Hepatocyte (in vitro differentiated cells): ENCODE measurements at regions not wholly inside any gene's neighbourhood (a gene's known extent, or its start where the extent isn't known, plus 50 kb on each side); places are given as distances from the start of the nearest gene placed in this dataset.

Experiments
- DNase-seq: peaks from one replicate; pipeline ENCODE4 v3.0.0-alpha.2; 2016; ENCODE audit warnings: low spot score
- H2AFZ ChIP-seq: fragments of 200-600 bp; sonication (generic); 2 replicates; pipeline ENCODE4 v1.6.0; 2016; ENCODE audit warnings: antibody characterized with exemption, mild to moderate bottlenecking
- H3K27ac ChIP-seq: fragments of 200-600 bp; sonication (generic); 2 replicates; pipeline ENCODE4 v1.5.1; 2016; ENCODE audit warnings: mild to moderate bottlenecking
- H3K27me3 ChIP-seq: fragments of 200-600 bp; sonication (generic); 2 replicates; pipeline ENCODE4 v1.6.1; 2016
- H3K36me3 ChIP-seq: fragments of 200-600 bp; sonication (generic); replicated peaks from 2 replicates; pipeline ENCODE4 v1.5.1; 2016; ENCODE audit warnings: low read depth; ENCODE audit not compliant: insufficient read depth
- H3K4me1 ChIP-seq: fragments of 200-600 bp; sonication (generic); 2 replicates; pipeline ENCODE4 v1.5.1; 2016; ENCODE audit warnings: mild to moderate bottlenecking, moderate library complexity; ENCODE audit not compliant: insufficient read depth
- H3K4me2 ChIP-seq: fragments of 200-600 bp; sonication (generic); 2 replicates; pipeline ENCODE4 v1.6.0; 2016
- H3K4me3 ChIP-seq: fragments of 200-600 bp; sonication (generic); 2 replicates; pipeline ENCODE4 v1.5.1; 2016; ENCODE audit warnings: mild to moderate bottlenecking
- H3K79me2 ChIP-seq: fragments of 200-600 bp; sonication (generic); 2 replicates; pipeline ENCODE4 v1.6.0; 2017; ENCODE audit warnings: mild to moderate bottlenecking
- H3K9me2 ChIP-seq: fragments of 200-600 bp; sonication (generic); replicated peaks from 2 replicates; pipeline ENCODE4 v1.6.0; 2017; ENCODE audit warnings: mild to moderate bottlenecking; ENCODE audit not compliant: insufficient read depth
- H3K9me3 ChIP-seq: fragments of 200-600 bp; sonication (generic); 2 replicates; pipeline ENCODE4 v1.5.1; 2016; ENCODE audit warnings: low read depth, mild to moderate bottlenecking
- H4K20me1 ChIP-seq: fragments of 200-600 bp; sonication (generic); 2 replicates; pipeline ENCODE4 v1.6.0; 2016; ENCODE audit warnings: mild to moderate bottlenecking; ENCODE audit not compliant: insufficient read depth, poor library complexity, severe bottlenecking
- EZH2 ChIP-seq: fragments of 200-600 bp; sonication (generic); IDR thresholded peaks from 2 replicates; pipeline ENCODE4 v1.6.1; 2016; ENCODE audit warnings: antibody characterized with exemption, mild to moderate bottlenecking, borderline replicate concordance
- EZH2phosphoT487 ChIP-seq: fragments of 200-600 bp; sonication (generic); IDR thresholded peaks from one replicate; pipeline ENCODE4 v1.6.1; 2018; ENCODE audit warnings: antibody characterized with exemption, mild to moderate bottlenecking, low read depth, moderate library complexity; ENCODE audit not compliant: unreplicated experiment, severe bottlenecking
- WGBS: methylation state at CpG from one replicate; pipeline ENCODE4 v1.1.6; 2016; ENCODE audit warnings: low lambda C conversion rate; ENCODE audit errors: missing lambda C conversion rate; 5-methylcytosine and 5-hydroxymethylcytosine counted together
- TF ChIP-seq, protein P1 (sequence below): fragments of 200-600 bp; sonication (generic); IDR thresholded peaks from 2 replicates; pipeline ENCODE4 v1.5.1; 2016; ENCODE audit warnings: antibody characterized with exemption, mild to moderate bottlenecking; ENCODE audit not compliant: poor library complexity

DNA sequence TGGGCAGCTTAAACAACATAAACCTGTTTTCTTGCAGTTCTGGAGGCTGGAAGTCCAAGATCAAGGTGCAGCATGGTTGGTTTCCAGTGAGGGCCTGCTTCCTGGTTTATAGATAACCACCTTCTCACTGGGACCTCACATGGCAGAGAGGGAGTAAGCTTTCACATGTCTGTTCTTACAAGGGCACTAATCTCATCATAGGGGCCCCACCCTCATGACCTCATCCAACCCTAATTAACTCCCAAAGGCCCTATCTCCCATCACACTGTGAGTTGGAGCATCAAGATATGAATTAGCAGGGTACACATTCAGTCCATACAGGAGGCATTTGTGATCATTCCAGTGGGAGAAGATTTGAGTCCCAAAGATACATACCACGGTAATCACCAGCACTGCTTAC lies 50.5 kb upstream of the GRIN2A start:
- Histone ChIP-seq H3K36me3 (no peaks in the 10 kb centered on the region), H3K4me2 (no peak overlapping the region), H3K4me1 (no peaks in the 10 kb centered on the region), H3K9me3 (no peaks in the 10 kb centered on the region), H3K4me3 (no peak overlapping the region), H2AFZ (no peak overlapping the region), H4K20me1 (no peaks in the 10 kb centered on the region), H3K27ac (no peak overlapping the region), H3K9me2 (no peaks in the 10 kb centered on the region), H3K79me2 (no peaks in the 10 kb centered on the region), H3K27me3 (no peaks in the 10 kb centered on the region)
- no peak for DNase-seq
- WGBS = 100% methylated on average over 1 of the region's 1 CpG
- TF ChIP-seq, protein P1, sequence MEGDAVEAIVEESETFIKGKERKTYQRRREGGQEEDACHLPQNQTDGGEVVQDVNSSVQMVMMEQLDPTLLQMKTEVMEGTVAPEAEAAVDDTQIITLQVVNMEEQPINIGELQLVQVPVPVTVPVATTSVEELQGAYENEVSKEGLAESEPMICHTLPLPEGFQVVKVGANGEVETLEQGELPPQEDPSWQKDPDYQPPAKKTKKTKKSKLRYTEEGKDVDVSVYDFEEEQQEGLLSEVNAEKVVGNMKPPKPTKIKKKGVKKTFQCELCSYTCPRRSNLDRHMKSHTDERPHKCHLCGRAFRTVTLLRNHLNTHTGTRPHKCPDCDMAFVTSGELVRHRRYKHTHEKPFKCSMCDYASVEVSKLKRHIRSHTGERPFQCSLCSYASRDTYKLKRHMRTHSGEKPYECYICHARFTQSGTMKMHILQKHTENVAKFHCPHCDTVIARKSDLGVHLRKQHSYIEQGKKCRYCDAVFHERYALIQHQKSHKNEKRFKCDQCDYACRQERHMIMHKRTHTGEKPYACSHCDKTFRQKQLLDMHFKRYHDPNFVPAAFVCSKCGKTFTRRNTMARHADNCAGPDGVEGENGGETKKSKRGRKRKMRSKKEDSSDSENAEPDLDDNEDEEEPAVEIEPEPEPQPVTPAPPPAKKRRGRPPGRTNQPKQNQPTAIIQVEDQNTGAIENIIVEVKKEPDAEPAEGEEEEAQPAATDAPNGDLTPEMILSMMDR = no peak
- TF ChIP-seq EZH2phosphoT487 (no peak), EZH2 (no peak)

DNA sequence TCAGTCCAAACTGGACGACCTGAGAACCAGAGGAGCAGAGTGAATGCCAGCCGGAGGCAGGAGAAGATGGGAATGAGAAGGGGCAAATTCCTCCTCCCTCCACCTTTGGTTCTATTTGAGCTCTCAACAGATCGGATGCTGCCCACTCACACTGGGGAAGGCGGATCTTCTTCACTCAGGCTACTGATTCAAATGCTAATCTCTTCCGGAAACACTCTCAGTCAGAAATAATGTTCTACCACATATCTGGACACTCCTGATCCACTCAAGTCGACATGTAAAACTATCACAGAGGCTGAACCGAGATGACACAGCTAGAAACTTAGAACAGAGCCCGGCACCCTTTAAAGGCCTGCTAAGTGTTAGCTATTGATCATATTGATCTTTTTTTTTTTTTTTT lies 57.4 kb upstream of the GRIN2A start:
- no peaks in the 10 kb centered on the region for H3K4me1 ChIP-seq

DNA sequence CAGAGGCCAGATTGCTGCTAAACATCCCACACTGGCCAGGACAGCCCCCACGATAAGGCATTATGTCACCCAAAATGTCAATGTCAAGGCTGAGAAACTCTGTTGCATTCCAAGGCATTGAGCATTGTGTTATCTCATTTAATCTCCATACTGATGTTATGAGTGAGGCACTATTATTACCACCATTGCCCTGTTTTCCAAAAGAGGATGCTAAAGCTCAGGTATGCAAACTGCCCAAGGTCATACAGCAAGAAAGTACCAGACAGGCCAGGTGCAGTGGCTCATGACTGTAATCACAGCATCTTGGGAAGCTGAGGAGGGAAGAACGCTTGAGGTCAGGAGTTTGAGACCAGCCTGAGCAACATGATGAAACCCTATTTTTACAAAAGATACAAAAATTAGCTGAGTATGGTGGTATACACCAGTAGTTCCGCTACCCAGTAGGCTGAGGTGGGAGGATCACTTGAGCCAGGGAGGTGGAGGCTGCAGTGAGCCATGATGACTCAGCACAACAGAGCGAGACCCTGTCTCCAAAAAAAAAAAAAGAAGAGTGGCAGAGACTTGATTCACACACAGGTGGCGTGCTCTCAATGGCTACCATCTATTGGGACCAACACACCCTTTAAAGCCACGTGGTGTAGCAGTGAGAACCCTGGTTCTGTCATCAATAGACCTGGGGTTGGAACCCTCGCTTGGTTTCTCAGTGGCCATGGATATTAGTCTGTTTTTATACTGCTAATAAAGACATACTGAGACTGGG lies 58.8 kb upstream of the GRIN2A start:
- DNase-seq = no peak
- Histone ChIP-seq H4K20me1 (no peaks in the 10 kb centered on the region), H3K4me3 (no peak overlapping the region), H3K27me3 (no peaks in the 10 kb centered on the region), H3K9me2 (no peaks in the 10 kb centered on the region), H3K36me3 (no peaks in the 10 kb centered on the region), H3K4me1 (no peaks in the 10 kb centered on the region), H3K4me2 (no peak overlapping the region), H3K27ac (no peak overlapping the region), H3K9me3 (no peaks in the 10 kb centered on the region), H3K79me2 (no peaks in the 10 kb centered on the region), H2AFZ (no peak overlapping the region)
- no peak for TF ChIP-seq EZH2
- TF ChIP-seq EZH2phosphoT487 = no peak
- TF ChIP-seq, protein P1 = no peak
- WGBS = 79% methylated on average over 7 of the region's 7 CpGs

More for the DNA sequence above, 57.4 kb upstream of the GRIN2A start:
- Histone ChIP-seq H4K20me1 (no peaks in the 10 kb centered on the region), H3K4me3 (no peak overlapping the region), H2AFZ (no peak overlapping the region), H3K79me2 (no peaks in the 10 kb centered on the region), H3K4me2 (no peak overlapping the region), H3K27me3 (no peaks in the 10 kb centered on the region), H3K36me3 (no peaks in the 10 kb centered on the region), H3K9me3 (no peaks in the 10 kb centered on the region), H3K9me2 (no peaks in the 10 kb centered on the region), H3K27ac (no peak overlapping the region)
- 75% methylated on average over 8 of the region's 8 CpGs for WGBS
- TF ChIP-seq EZH2 = no peak
- TF ChIP-seq EZH2phosphoT487 = no peak
- TF ChIP-seq, protein P1 = no peak
- DNase-seq = no peak
